GM18873 (cell line): ENCODE measurements at regions not wholly inside any gene's neighbourhood (a gene's known extent, or its start where the extent isn't known, plus 50 kb on each side); places are given as distances from the start of the nearest gene placed in this dataset.

ENCODE experiments used
- ATAC-seq: cut with Tn5 transposase; IDR thresholded peaks from one replicate; pipeline ENCODE4 v1.9.1; 2021; ENCODE audit warnings: mild to moderate bottlenecking, moderate library complexity, moderate number of reproducible peaks; ENCODE audit not compliant: unreplicated experiment, low FRiP score

DNA sequence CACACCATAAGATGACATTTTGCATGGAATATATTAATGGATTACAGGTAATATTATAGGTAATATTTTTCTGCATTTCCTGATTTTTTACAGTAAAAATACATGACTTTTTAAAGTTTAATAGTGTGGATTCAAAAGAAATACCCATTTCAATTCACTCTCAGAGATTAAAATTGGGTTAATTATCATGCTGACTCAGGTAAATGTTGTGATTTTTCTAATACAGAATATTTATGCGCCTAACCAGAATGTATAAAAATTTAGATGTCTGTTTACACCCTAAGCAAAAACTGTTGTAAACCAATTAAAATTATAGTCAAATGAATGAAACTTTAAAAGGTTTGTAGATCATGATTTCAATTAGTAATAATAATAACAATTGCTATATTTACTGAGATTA lies 117.2 kb upstream of the FLRT2 start:
- no peak for ATAC-seq

DNA sequence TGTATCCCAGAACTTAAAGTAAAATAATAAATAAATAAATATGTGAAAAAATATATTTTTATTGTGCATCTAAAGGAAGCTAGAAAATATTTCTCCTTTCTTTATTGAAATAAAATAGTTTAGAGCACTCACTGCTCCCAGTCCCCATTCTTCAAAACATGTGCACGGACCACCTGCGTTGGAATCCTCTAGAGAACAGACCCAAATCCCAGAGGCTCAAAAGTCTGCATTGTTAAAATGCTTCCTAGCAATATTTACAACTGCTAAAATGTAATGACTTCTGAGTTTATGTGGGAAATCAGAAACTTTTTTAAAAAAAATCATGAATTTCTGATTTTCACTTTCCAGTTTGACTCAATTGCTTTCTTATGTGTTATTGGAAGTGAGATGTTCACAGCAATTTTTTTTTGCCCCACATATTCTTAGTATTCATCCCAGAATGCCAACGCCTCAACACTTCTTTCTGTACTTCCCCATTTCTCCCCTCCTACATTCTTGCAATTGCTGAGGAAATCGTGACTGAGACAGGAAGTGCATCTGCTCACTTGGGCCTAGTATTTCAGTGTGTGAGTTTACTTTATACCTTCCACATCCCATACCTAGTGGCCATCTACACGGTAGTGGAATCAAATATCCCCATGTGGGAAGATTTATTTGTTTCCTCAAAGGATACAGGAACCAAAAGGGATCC lies 116.0 kb upstream of the FLRT2 start:
- no peak for ATAC-seq

DNA sequence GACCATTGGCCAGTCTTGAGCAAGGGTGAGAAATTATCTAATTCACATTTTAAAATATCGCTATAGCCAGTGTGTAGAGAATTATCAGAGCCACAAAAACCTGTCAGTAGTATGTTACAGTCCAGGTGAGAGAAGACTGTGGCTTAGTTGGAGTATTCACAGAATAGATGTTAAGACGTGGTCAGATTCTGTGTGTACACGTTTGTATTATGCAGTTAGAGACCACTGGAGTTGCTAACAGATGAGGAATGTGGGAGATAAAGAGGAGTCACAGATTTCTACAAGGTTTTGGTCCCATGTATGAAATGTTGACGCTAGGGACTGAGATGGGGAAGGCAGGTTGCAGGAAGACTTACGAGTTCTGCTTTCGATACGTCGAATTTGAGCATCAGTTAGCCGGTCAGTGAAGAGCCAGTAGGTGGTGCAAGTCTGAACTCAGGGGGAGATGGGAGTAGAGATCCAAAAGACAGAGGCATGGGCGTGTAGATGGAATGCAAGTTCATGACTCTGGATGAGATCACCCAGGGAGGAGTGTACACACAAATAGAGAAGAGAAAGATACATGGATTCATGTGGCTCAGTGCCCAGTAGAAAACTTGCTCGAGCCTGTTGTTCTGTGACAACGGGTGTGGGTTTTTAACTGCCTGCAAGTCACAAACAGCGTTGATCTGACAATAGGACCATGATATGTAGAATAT lies 114.8 kb upstream of the FLRT2 start:
- no peak for ATAC-seq

DNA sequence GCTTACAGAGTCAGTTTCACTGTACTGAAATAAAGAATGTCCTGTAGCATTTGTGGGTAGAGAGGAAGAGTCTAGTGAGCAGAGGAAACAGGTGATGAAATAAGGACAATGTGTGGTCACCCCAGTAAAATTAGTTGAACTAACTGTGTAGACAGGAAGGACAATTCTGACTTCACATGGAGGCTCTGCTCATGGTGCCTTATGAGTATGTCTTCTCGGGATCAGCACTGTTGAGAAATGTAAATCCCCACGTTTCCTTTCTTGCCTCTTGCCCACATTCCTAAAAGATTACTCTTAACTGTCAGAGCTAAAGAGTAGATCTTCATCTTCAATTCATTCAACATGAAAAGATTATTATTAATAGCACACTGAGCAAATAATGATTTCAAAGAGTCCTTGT lies 113.2 kb upstream of the FLRT2 start:
- no peak for ATAC-seq

DNA sequence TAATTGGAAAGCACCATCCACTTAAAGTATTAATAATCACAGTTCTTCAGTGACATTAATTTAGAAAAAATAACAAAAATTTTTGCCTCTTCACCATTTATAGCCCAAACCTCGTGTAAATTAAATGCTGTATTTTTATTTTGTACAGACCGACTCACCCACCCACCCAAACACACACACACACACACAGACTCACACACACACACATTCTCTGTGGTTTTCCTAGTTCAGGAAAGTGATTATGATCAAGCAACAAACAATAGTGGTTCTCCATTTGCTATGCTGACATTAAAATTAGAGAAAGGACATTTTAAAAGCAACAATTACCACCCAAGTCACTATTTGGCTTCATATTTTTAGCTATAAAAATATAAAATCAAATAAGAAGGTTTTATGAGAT lies 112.5 kb upstream of the FLRT2 start:
- ATAC-seq, result no peak

DNA sequence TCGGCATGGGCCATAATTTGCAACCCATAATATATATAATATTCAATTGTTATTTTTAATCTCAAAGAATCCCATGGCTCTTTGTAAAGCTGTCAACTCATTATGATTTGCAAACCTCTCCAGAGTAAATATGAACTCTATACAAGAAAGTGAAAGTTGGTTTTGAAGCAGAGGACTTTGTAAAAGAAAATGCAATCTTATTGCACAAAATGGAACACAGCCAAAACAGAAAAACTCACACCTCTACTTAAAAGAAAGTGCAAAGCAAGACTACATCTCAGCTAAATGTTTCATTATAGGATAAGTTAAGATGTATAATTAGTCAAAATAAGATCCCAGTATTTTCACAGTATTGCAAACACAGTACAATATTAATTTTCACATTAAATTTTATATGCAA lies 111.2 kb upstream of the FLRT2 start:
- no peak for ATAC-seq

DNA sequence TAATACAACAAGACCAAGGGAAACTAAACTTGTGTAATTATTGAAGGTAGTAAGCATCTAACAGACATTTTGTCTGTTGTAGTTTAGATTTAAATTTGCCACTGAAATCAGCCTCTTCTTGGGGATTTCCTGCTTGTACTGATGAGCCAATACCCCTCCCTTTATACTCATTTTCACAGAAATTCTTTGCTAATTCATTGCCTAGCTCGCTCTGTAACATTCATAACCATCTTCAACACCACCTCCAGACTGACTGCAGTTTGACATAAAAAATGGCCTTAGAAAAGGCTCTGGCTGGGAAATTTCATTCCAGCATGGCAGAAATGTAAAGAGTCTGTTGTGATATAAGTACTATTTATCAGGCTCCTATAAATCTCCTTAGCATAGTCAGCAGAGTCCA lies 109.7 kb upstream of the FLRT2 start:
- ATAC-seq, result no peak

DNA sequence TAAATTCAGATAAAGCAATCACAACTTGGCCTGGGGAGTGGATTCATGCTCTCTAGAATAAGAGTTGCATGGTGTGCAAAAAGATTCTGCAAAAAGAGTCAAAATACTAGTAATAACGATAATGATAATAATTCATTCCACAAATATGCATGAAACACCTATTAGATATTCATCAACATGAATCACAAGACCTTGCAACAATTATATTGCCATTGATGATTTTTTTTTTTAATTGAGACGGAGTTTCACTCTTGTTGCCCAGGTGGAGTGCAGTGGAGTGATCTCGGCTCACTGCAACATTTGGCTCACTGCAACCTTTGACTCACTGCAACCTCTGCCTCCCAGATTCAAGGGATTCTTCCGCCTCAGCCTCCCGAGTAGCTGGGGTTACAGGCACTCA lies 109.2 kb upstream of the FLRT2 start:
- no peak for ATAC-seq

DNA sequence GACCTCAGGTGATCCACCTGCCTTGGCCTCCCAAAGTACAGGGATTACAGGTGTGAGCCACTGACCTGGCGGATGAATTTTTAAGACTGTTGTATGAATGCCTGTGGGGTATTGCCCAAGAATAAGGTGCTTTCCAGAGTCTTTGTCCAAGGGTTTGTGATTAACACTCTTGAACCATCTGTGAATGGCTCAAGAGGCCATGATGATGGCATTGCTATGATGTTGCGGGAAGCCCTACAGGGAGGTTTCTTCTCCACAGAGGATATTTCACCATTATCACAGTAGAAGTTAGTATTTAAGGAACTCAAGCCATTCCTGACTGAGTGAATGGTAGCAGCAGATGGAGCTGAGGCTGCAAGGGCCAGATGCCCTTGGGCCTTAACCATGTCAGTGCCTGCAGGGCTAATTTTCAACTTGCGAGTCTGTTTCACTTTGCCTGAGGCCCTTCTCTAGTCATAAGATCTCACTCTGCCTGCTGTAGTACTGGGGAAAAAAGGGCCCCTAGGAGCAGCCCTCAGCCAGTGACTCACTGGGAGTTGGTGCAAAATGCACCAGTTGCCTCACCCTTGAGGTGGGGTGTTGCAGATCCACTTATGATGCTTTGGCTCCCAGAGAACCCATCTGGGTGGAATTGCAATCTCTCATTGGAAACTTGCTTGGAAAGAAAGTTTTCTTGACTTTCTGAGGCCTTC lies 108.6 kb upstream of the FLRT2 start:
- no peak for ATAC-seq

DNA sequence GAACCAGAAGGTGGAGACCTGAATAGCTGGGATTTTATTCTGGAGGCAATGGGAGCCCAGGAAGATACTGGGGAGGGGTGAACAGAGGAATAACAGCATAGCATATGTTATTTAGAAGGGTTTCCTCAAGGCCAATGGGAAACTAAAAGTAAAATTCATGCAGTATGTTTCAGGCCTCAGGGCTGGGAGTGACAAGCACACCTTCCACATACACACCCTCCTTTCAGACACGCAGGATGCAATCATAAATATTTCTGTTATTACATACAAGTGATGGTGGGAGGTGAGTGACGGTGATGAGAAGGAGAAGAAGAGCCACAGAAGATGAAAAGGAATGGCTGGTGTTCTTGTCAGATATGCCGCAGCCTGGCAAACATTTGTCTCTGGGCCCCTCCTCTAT lies 106.1 kb upstream of the FLRT2 start:
- ATAC-seq, result no peak

DNA sequence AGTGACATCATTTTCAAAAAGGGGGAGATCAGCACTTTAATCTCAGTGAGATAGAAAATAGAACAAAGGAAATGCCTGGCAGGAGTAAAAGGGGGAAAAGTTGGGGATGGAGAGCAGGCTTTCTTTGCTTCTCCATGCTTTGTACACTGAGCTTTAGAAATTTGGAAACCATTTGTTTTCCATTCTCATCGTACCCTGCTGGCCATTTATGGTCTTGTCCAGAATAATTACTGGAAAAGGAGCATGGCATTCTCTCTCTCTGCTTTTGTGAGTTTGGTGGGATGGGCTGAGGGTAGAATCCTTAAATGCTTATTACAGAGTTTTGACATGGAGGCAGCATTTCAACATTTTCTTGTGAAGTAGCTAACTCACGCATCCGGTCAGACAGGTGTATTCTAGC lies 104.4 kb upstream of the FLRT2 start:
- ATAC-seq, result no peak

DNA sequence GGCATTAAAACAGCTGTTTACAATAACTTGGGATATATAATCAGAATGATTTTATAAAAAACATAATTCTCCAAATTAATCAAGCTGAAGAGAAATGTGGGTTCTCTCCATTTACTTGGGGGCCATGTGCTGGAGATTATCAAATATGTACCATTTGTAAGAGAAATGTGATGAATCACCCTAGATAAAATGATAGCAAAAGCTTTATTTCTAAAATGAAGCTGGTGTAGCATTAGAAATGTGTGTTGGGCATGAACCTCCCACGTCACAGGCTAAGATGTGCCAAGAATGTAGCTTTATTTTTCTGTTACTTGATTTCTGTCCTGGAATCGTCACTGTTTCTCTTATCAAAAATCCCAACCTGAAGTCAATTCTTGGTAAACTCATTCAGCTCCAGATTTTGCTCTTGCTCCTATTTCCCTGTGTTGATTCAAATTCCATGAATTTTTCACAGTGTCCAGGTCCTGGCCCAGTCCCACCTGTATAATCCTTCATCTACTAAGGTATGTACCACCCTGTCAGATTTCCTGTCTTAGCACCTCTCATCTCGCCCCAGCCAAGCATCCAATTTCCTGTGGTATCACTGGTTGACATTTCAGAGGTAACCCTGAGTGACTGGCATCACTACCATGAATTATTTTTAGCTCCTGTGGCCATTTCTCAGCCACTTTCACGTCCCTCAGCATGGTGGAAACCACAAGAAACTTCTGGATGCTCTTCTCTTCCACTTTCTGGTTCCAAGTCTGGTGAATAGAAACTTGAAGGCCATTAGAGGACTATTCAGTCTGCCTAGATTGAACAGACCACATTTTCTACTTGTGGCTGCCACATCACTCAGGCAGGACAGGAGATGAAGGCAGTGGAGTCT lies 103.6 kb upstream of the FLRT2 start:
- no peak for ATAC-seq

DNA sequence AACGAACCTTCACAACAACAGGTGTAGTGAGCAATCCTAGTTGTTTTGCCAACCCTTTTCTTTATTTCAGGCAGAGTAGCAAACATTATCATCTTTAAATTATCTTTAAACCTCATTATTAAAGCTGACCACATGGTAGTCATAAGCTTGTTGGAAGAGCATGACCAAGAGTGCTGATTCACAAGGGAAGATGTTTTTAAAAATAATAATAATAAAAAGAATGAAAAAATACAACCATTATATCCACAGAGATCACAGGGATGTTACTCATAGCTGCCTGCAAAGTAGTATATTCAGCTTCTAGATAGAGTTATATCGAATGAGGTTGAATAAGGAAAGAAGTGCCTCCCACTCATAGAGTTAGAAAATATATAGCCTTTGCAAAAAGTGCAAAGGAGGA lies 101.0 kb upstream of the FLRT2 start:
- no peak for ATAC-seq

DNA sequence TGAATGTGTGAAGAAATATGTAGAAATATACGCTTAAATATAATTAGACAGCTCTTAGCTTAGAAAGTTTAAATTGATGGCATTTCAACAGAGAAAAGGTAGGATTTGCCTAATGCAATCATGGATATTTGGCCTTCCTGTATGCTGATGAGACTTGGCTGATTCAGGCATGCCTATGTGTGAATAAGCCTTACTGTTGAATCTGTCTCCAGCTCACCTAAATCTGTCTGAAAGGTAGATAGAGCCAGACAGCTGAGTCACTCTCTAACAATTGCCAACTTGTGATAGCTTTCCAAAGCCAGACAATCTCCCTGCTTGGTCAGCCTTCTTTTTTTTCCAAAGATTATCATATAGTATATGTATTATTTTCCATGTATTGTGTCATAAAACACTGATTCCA lies 92.8 kb upstream of the FLRT2 start:
- ATAC-seq, result no peak

DNA sequence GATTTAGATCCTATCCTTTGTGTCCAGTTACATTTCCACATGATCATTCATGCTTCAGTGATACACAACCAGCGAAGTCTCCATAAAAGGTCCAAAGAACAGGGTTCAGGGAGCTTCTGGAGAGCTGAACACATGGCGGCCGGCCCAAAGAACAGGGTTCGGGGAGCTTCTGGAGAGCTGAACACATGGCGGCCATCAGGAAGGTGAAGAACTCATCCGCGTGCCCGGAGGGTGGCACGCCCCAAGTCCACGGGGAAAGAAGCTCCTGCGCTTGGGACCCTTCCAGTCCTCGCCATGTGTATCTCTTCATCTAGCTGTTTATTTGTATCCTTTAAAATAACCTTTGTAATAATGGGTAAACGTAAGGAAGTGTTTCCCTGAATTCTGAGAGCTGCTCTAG lies 91.9 kb upstream of the FLRT2 start:
- ATAC-seq, result no peak

DNA sequence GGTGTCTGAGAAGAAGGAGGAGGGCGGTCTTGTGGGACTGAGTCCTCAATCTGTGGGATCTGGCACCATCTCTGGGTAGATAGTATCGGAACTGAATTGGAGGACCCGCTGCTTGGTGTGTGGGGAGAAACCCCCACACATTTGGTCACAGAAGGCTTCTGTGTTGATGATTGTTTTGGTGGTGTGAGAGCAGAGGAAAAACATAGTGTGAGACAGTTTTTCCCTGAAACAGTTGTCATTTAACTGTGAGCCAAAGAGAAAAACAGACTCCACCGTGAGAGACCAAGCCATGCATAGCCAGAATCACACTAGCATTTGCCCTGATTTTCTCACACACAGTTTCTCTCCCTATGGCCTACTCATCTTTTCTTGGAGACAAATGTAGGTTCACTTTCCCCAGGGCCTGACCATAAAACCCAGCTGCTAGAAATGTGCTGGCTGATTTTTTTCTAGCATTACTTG lies 91.4 kb upstream of the FLRT2 start:
- no peak for ATAC-seq

DNA sequence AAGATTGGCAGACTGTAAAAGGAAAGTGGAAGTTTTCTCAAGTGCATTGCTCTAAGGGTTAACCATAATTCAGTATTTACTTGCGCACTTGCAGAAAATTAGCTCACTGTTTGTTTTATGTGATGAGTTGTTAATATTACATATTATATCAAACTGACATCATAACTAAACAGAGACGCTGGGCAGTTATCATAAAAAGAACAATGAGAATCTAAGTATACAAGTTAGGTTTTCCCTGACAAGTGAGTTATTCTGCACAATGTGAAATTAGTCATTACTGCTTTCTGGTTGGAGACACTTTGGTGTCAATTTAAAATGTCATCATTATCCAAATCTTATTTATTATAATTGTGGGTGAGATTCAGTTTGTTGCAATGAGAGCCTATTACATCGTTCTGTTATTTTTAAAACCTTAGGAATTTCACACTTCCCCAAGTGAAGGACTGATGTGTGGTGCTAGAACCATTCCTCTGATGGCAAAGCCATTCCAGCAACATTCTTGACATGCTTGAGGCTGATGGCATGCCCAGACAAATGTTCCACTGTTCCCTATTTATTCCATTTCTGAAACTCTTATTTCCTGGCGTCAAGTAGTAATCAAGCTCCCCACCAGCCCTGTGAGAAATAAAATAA lies 90.1 kb upstream of the FLRT2 start:
- no peak for ATAC-seq

DNA sequence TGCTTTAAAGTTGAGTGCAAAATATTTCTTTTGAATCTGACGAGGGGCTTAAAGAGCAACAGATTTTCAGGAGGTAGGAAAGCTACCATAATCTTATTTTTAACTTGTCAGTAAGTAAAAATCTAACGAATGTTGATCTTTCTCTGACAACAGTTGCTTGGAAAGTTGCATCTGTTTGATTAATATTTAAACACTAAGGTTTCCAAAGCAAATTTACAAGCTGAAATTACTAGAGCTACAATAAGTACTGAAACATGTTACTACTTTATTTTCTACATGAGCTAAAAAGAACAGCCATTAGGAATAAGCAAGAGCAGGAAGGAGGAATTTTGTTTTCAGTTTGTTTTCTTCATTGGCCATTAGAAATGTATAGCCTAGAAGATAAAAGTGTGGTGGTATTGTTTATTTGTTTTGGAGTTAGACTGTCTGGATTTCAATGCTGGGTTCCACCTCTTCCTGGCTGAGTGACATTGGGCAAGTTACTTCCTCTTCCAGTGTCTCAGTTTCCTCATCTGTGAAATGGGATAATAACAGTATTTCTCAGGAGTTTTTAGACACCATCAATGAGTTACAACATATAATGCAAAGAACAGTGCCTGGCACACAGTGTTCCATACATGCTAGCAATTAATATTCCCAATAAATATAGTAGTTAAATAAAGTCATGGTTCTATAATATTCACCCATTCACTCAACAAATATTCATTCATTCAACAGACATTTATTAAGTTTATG lies 87.9 kb upstream of the FLRT2 start:
- ATAC-seq, result no peak

DNA sequence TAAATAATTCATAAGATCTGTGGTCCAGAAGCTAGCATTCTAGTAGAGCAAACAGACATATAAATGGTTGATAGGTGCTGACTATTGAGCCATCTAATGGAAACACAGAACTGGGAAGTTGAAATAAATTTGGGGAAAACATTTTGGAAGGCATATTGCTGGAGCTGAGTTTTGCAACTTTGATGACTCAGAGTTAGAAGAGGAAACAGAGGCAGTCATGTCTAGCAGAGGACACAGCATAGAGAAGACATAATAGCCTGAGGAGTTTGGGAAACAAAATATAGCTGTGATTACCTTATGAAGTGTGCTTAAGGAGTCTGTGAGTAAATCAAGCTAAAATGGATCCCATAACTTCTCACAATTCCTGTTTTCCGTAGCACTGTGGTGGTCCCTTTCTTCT lies 86.9 kb upstream of the FLRT2 start:
- ATAC-seq, result no peak

DNA sequence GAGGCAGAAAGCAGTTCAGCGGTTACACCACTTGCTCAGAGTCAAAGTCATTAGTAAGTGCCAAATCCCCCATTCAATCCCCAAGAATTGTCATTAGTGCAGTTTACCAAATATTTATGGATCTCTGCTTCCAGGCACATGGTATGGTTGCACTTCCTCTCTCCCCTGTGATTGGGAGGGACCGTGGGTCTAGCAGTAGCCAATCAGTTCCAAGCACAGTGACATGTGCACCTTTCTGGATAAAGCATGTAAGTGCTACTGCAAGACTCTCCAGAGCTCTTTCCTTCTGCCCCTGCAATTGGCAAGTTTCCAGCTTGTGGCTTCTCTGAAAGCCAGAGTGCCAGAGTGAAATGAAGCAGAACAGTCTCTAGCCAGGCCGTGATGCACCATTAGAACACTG lies 85.3 kb upstream of the FLRT2 start:
- ATAC-seq, result no peak
